Sigmoid colon (tissue), 4 donors: ENCODE measurements at regions not wholly inside any gene's neighbourhood (a gene's known extent, or its start where the extent isn't known, plus 50 kb on each side); places are given as distances from the start of the nearest gene placed in this dataset.

ENCODE experiments used
- CTCF ChIP-seq, 4 experiments: fragments of 450-650 bp in 3 of 4; fragments of 200-600 bp in 1 of 4; IDR thresholded peaks; one replicate each; pipeline ENCODE4 v1.5.1; 2016 to 2019; ENCODE audit warnings: antibody characterized with exemption in 4 of 4, mild to moderate bottlenecking in 3 of 4, moderate library complexity in 2 of 4
- POLR2A ChIP-seq, 2 donors: fragments of 450-650 bp; IDR thresholded peaks; one replicate each; pipeline ENCODE4 v1.6.1; 2016; ENCODE audit warnings: antibody characterized with exemption in 2 of 2, mild to moderate bottlenecking in 2 of 2, moderate library complexity in 2 of 2
- POLR2AphosphoS5 ChIP-seq, 4 donors: sonication (generic); formaldehyde crosslinking; IDR thresholded peaks; one replicate each; pipeline ENCODE4 v1.6.1; 2017; ENCODE audit warnings: antibody characterized with exemption in 4 of 4

DNA sequence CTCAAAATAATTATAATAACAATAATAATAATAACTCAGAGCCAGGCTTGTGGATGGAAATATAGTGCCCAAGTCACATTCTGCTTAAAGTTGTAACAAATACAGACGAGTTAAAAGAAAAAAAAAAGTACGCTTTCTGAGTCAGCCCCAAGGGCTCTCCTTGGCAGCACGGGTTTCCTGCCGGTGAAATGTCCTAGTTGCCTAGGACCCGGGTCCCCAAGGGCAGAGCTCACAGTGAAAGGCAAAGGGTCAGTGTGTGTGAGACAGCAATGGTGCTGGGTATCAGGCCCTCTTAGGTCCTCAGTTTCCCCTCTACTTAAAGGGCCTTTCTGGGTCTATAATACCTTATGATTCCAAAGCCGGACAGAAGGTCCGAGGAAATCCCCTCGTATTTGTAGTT, 96.3 kb upstream of the CLMN start:
- TF ChIP-seq CTCF (IDR thresholded peaks at IDR 0.05) (no peak), POLR2A (IDR thresholded peaks at IDR 0.05) (no peak), POLR2AphosphoS5 (IDR thresholded peaks at IDR 0.05) (no peak)
